GM18517 (cell line): ENCODE measurements at regions not wholly inside any gene's neighbourhood (a gene's known extent, or its start where the extent isn't known, plus 50 kb on each side); places are given as distances from the start of the nearest gene placed in this dataset.
"Not testable (repeated sequence)": the region's sequence is repeated elsewhere in the genome, so short reads cannot be mapped to it uniquely, and the experiment has no call there.

Experiments used
- ATAC-seq: cut with Tn5 transposase; IDR thresholded peaks from one replicate; pipeline ENCODE4 v1.9.1; 2021; ENCODE audit warnings: mild to moderate bottlenecking, moderate library complexity; ENCODE audit not compliant: unreplicated experiment

DNA sequence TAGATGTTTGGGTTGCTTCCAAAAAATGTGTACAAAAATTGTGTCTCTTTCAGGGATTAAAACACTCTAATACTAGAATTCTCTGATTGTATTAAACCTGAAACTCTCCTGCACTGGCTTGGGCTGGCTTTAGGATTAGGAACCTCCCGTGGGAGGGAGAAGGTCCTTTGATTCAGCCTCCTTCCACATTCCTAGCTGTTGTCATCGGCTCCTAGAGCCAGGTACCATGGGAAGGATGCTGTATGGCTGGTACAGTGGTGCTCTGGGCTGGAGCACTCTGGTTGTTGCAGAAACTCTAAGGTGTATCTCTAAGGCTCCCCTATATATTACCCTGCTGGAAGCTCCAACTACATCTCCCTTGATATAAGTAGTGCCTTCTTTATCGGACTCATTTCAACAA is 245.2 kb upstream of the FOXK1 start:
- ATAC-seq = no peak

DNA sequence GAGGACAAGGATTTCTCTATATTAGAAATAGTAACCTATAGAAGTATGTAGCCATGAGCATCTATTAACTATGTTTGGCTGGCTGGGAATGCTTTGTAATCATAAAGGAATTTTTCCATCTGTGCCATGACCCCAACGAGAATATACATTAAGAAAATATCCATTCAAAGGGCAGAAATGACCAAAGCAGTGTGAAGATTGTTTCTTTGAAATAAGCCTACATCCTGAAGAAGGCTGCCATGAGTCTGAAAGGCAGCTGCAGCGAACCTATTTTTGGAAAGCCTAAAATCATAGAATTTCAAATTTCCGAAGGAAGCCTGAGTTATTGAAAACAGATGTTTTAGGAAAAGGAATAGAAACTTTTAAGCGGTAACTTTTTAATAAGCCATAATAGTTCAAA is 244.2 kb upstream of the FOXK1 start:
- no peak for ATAC-seq

DNA sequence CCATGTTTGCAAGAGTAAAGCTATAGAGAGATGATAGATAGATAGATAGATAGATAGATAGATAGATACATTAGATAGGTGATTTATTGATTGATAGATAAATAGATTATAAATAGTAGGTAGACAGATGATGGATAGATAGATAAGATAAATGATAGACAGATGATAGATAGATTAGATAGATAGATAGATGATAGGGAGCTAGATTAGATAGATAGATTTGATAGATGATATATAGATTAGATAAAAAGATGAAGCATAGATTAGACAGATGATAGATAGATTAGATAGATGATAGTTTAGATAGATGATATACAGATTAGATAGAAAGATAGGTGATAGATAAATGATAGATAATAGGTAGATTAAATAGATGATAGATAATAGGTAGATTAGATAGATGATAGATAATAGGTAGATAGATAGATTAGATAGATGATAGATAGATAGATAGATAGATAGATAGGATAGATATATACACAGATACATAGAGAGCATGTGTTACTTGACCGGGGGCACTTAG is 243.3 kb upstream of the FOXK1 start:
- no peak for ATAC-seq

DNA sequence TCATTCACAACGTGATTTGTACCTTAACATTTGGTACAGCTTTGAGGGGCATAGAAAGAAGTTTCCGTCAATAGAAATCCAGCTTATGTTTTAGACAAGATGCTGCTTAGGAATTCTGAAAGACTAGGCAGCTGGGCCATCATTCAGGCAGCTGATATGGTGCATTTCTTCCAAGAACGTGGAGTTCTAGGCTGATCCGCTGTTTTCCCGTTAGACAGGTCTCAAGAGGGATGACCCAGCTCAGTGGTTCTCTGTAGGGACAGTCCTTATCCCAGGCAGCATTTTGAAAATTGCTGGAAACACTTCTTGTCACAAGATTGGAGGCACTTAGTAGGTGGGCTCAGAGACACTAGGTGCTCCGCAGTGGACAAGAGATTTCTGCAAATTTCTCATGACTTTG is 242.7 kb upstream of the FOXK1 start:
- no peak for ATAC-seq

DNA sequence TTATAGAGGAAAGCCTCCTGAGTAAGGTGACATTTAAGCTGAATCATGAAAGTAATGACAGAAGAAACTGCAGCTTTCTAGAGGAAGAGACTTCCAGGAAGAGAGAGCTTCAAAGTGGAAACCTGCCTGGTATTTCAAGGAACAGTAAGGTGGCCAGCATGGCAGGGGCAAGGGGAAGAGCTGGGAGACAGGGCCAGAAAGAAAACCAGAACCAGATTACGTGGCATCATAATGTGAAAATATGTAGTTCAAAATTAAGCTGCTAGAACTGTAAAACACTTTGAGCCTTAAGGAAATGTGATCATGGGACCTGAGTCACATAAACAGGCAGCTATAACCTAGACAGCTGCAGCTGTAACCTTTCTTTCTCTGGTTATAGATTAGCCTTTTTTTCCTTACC is 238.0 kb upstream of the FOXK1 start:
- no peak for ATAC-seq

DNA sequence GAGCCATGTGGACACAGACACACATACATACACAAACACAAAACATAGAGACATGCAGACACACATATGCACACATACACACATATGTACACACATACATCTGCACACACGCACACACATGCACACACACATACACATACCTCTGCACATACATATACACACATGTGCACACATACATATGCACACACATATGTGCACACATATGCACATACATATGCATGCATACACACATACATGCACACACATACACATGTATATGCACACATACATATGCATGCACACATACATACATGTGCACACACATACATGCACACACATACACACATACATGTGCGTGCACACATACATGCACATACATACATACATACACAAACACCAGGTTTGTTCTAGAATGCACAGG is 236.3 kb upstream of the FOXK1 start:
- no peak for ATAC-seq

DNA sequence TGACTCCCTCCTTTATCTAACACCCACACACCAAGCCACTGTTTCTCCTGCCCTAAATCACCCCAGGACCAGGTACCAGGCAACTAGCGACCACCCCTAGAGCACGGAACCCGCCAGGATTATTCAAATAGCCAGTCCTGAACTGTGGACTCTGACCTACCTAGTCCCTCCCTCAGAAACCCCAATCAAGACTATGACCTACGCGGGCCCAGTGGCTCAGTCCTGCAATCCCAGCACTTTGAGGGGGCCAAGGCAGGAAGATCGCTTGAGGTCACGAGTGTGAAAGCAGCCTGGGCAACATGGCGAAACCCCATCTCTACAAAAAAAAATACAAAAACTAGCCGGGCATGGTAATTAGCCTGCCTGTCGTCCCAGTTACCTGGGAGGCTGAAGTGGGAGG is 232.8 kb upstream of the FOXK1 start:
- no peak for ATAC-seq

DNA sequence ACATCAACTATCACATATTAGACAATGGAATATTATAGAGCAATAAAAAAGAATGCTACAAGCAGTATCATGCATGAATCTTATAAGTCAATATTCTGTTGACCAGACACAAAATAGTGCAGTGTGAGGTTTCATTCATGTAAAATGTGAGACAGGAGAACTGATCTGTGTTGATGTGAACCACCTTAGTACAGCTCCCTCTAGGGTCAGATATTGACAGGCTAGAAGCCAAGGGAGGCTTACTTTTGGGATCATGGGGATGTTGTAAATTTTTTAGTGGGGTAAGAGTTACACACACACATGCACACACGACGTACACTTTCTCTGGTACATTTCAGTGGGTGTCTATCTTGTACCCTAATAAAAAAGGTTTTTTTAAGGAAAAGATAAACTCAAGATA is 231.6 kb upstream of the FOXK1 start:
- no peak for ATAC-seq

DNA sequence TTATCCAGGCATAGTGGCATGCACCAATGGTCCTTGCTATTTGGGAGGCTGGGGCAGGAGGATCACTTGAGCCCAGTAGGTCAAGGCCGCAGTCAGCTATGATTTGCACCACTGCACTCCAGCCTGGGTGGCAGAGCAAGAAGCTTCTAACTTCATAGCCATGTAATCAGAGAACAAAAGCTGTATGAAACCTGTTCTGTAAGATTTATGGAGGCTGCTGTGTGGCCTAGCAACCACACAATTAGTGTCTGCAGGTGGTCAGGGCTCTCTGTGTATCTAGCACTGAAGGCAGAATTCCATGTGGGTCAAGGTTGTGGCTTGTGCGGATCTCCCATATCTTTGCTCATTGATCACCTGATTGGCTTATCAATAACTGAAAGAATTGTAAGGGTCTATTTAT is 221.5 kb upstream of the FOXK1 start:
- no peak for ATAC-seq

DNA sequence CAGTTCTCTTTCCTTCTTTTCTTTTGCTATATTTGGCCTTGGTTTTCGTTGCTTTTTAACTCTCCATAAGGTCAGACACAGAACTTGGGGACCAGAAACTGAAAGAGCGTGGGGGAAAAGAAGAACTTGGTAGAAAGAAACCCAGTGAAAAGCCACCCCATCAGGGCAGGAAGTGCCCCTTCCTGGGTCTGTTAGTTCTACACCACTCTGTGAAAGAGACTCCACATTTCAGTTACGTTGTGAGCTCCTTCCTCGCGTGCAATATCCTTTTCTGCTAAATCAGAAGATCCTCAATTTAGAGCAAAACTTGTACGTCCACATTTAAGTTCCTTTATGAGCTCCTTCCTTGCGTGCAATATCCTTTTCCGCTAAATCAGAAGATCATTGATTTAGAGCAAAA is 220.6 kb upstream of the FOXK1 start:
- ATAC-seq = no peak

DNA sequence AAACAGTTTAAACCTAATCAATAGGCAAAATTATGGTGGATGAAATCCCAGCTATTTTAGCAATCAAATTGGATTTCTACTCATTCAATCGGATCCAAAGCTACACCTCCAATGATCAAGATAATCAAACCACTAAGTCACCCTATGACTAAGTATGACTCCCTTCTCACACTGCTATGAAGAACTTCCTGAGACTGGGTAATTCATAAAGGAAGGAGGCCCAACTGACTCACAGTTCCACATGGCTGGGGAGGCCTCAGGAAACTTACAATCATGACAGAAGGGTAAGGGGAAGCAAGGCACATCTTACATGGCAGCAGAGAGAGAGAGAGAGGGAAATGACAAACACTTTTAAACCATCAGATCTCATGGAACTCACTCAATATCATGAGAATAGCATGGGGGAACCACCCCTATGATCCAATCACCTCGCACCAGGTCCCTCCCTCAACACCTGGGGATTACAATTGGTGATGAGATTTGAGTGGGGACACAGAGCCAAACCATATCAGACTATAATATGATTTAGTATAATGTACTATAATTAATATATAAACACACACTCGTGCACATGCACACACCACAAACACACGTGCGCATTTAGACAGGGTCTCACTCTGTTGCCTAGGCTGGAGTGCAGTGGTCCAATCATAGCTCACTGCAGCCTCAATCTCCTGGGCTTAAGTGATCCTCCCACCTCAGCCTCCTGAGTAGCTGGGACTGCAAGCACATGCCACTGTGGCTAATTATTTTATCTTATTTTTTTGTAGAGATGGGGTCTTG is 213.6 kb upstream of the FOXK1 start:
- no peak for ATAC-seq

DNA sequence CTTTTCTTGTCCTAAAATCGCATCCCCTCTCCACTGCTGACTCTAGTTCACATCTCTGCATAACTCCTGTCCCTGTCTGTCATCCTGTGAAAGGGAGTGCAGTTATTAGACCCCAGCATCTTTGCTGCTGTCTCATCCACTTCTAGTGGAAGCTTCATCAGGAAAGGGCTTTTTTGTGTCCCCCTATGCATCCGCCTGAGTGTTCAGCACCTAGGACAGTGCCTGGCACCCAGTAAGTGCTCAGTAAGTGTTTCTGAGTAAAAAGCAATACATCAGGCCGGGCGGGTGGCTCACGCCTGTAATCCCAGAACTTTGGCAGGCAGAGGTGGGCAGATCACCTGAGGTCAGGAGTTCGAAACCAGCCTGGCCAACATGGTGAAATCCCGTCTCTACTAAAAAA is 211.8 kb upstream of the FOXK1 start:
- ATAC-seq = no peak

DNA sequence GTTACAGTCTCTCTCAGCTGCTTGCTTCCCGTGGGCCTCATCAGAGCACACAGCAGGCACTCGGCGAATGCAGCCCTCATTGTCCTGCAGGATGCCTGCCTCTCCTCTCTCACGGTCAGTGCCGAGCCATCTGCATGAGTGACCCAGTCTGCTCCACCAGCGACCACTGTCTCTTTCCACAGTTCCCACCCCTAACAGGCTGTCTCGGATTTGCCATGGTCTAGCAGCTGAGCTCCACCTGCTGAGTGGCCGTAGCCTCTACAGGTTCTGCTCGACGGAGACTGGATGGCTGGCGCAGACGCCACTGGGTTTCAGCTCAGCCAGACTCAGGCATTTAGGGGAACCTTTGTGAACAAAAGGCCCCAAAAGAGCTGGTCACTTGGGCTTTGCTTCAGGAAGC is 209.4 kb upstream of the FOXK1 start:
- no peak for ATAC-seq

DNA sequence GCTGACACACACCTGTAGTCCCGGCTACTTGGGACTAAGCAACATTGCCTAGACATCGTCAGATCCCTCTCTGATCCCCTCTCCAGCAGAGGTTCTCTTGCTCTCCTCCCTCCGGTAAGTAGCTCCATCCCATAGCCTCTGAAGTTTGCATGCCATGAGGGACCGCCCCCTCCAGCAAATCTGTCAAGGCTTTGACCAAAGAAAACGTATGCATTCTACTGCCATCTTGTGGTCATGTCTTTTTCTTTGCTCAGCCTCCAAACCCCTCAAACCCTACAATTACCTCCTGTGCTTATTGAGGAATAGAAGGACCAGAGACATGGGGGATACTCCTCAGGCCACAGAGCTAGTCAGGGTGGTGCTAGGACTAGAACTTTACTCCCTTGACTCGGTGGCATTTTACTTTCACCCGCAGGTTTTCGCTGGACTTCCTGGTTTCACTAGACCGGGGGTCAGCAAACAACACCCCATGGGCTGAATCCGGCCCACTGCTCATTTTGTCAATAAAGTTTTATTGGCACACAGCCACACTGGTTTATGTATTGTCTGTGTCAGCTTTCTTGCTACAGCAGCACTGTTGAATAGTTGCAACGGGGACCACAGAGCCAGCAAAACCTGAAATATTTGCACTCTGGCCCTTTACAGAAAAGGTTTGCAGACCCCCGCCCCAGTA is 202.6 kb upstream of the FOXK1 start:
- no peak for ATAC-seq

DNA sequence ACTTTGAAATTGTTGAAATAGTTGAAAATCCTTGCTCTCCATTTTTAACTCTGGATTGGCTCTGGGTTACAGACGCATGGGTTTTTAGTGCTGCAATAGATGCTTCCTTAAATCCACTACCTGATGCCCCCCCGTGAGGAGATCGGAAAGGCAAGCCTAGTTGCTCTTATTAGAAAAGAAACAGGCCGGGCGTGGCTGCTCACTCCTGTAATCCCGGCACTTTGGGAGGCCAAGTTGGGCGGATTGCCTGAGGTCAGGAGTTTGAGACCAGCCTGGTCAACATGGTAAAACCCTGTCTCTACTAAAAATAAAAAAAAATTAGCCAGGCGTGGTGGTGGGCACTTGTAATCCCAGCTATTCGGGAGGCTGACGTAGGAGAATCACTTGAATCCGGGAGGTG is 202.0 kb upstream of the FOXK1 start:
- ATAC-seq = not testable (repeated sequence)

DNA sequence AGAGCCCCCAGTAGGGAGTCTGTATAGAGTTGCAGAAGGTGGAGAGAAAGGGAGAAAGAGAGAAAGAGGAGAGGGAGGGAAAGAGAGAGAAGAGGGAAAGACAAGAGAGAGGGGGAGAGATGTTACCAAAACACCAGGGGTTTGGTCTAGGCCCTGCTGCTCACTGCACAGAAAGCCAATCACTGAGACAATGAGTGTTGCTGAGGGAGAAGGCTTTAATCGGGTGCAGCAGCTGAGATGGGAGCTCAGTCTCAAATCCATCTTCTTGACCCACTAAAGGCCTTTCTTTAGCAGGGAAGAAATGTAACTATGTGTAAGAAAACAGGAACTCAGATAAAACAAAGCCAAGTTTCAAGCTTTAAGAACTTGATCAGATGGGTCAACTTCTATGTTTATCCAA is 198.2 kb upstream of the FOXK1 start:
- no peak for ATAC-seq

DNA sequence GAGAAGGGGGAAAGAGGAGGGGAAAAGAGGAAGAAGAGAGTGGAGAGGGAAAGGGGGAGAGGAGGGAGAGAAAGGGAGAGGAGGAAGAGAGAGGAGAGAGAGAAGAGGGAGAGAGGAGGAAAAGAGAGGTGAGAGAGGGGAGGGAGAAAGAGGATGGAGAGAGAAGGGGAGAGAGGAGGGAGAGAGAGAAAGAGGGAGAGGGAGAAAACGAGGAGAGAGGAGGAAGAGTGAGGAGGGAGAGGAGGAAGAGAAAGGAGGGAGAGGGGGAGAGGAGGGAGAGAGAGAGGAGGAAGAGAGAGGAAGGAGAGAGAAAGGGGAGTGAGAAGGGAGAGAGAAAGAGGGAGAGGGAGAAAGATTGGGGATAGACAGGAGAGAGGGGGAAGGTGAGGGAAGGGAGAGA is 197.6 kb upstream of the FOXK1 start:
- no peak for ATAC-seq

DNA sequence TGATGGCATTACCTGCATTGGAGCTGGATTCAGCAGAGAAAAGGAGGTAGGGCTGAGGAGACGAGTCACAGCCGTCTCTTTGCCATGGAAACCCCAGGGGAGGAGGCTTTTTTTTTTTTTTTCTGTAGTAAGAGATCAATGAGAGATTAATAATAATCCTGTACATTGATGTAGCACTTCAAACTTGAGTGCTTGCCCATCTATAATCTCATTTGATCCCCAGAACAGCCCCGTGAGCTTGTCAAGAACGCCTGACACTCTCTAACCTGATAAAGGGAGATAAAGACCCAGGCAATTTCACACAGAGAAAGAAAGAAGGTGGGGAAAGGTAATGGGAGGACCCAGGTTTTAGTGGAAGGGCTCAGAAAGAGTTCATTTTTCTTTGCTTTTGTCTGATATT is 195.2 kb upstream of the FOXK1 start:
- ATAC-seq = no peak

DNA sequence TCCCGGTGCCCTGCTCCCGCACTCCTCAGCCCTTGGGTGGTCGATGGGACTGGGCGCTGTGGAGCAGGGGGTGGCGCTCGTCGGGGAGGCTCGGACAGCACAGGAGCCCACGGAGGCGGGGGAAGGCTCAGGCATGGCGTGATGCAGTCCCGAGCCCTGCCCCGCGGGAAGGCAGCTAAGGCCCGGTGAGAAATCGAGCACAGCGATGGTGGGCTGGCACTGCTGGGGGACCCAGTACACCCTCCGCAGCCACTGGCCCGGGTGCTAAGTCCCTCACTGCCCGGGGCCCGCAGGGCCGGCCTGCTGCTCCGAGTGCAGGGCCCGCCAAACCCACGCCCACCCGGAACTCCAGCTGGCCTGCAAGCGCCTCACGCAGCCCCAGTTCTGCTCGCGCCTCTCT is 185.2 kb upstream of the FOXK1 start:
- ATAC-seq = not testable (repeated sequence)

DNA sequence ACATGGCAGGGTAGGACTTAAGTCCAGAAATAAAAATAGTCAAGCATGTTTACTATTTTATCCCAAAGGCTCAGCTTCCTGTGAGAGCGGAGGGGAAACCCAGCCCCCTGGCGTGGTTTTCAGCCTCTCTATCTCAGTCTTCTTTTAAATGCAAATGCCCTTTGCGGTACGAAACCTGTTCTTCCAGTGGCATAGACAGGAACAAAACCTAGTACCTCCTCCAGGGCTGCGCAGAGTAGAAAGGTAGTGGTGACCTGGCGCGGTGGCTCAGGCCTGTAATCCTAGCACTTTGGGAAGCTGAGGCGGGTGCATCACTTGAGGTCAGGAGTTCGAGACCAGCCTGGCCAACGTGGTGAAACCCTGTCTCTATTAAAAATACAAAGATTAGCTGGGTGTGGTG is 181.3 kb upstream of the FOXK1 start:
- ATAC-seq = no peak

DNA sequence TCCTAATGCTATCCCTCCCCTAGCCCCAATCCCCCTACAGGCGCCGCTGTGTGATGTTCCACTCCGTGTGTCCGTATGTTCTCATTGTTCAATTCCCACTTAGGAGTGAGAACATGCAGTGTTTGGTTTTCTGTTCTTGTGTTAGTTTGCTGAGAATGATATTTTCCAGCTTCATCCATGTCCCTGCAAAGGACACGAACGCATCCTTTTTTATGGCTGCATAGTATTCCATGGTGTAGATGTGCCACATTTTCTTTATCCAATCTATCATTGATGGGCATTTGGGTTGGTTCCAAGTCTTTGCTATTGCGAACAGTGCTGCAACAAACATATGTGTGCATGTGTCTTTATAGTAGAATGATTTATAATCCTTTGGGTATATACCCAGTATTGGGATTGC is 174.2 kb upstream of the FOXK1 start:
- ATAC-seq = not testable (repeated sequence)

DNA sequence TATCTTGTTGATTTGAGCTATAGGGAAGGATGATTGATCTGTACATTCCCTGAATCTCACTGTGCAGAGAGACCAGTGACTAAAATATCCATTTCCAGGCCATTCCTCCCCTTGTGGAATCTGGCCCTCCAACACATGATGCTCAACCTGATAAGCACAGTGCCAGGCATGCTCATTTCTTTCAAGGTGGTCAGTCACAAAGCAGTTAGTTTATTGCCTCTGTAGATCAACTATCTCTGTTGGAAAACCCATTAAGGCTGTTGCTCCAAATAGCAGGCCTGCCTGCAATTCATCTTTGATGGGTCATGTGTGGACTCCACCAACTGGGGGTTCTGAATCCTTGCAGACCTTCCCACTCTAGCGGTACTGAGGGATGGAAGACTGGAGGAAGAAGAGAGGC is 168.6 kb upstream of the FOXK1 start:
- no peak for ATAC-seq
